GM23338 (cell line): ENCODE measurements at regions not wholly inside any gene's neighbourhood (a gene's known extent, or its start where the extent isn't known, plus 50 kb on each side); places are given as distances from the start of the nearest gene placed in this dataset.

Experiments used
- CREB1 ChIP-seq: fragments of 250-450 bp; sonication (Bioruptor Pico); IDR thresholded peaks from 2 replicates; pipeline ENCODE4 v1.5.0; 2020; ENCODE audit warnings: low read depth, mild to moderate bottlenecking, moderate library complexity
- EZH2 ChIP-seq: fragments of 200-600 bp; sonication (generic); IDR thresholded peaks from one replicate; pipeline ENCODE4 v1.8.0; 2017; ENCODE audit warnings: antibody characterized with exemption, mild to moderate bottlenecking, low read depth; ENCODE audit not compliant: unreplicated experiment
- EZH2phosphoT487 ChIP-seq: fragments of 200-600 bp; sonication (generic); IDR thresholded peaks from one replicate; pipeline ENCODE4 v1.8.1; 2018; ENCODE audit warnings: antibody characterized with exemption; ENCODE audit not compliant: unreplicated experiment
- JUNB ChIP-seq: IDR thresholded peaks from one replicate; pipeline ENCODE4 v1.6.1; 2016; ENCODE audit warnings: antibody characterized with exemption; ENCODE audit not compliant: unreplicated experiment
- NANOG ChIP-seq: IDR thresholded peaks from 2 replicates; pipeline ENCODE4 v1.6.1; 2016; ENCODE audit warnings: antibody characterized with exemption, borderline replicate concordance
- POLR2AphosphoS5 ChIP-seq: IDR thresholded peaks from 2 replicates; pipeline ENCODE4 v1.6.1; 2016; ENCODE audit warnings: antibody characterized with exemption, low read depth
- STAT1 ChIP-seq: IDR thresholded peaks from one replicate; pipeline ENCODE4 v1.6.1; 2016; ENCODE audit warnings: antibody characterized with exemption; ENCODE audit not compliant: unreplicated experiment
- ZNF114 ChIP-seq: fragments of 250-450 bp; sonication (Bioruptor Pico); IDR thresholded peaks from 2 replicates; pipeline ENCODE4 v1.5.0; 2020; ENCODE audit warnings: mild to moderate bottlenecking, moderate library complexity
- ZNF331 ChIP-seq: fragments of 250-450 bp; sonication (Bioruptor Pico); IDR thresholded peaks from 2 replicates; pipeline ENCODE4 v1.5.0; 2020; ENCODE audit warnings: low read depth, mild to moderate bottlenecking, moderate library complexity
- TF ChIP-seq, protein P1 (sequence below), 2 experiments: fragments of 200-600 bp in 1 of 2; sonication (generic) in 1 of 2; conservative IDR thresholded peaks; 2 replicates each; pipeline versions ENCODE4 v1.5.1 to v1.6.1; 2016 to 2017; ENCODE audit warnings: antibody characterized with exemption in 2 of 2, low read depth in 2 of 2, mild to moderate bottlenecking in 2 of 2, moderate library complexity in 1 of 2
- TF ChIP-seq, protein P2 (sequence below): IDR thresholded peaks from one replicate; pipeline ENCODE4 v1.6.1; 2018; ENCODE audit warnings: antibody characterized with exemption; ENCODE audit not compliant: unreplicated experiment
- TF ChIP-seq, protein P3 (sequence below): IDR thresholded peaks from 2 replicates; pipeline ENCODE4 v1.6.1; 2016; ENCODE audit warnings: antibody characterized with exemption
- TF ChIP-seq, protein P4 (sequence below): fragments of 250-450 bp; sonication (Bioruptor Pico); IDR thresholded peaks from 2 replicates; pipeline ENCODE4 v1.5.0; 2020; ENCODE audit warnings: mild to moderate bottlenecking, moderate library complexity

- no peak for TF ChIP-seq POLR2AphosphoS5
- no peak for TF ChIP-seq JUNB
- no peak for TF ChIP-seq STAT1
- TF ChIP-seq, protein P1, sequence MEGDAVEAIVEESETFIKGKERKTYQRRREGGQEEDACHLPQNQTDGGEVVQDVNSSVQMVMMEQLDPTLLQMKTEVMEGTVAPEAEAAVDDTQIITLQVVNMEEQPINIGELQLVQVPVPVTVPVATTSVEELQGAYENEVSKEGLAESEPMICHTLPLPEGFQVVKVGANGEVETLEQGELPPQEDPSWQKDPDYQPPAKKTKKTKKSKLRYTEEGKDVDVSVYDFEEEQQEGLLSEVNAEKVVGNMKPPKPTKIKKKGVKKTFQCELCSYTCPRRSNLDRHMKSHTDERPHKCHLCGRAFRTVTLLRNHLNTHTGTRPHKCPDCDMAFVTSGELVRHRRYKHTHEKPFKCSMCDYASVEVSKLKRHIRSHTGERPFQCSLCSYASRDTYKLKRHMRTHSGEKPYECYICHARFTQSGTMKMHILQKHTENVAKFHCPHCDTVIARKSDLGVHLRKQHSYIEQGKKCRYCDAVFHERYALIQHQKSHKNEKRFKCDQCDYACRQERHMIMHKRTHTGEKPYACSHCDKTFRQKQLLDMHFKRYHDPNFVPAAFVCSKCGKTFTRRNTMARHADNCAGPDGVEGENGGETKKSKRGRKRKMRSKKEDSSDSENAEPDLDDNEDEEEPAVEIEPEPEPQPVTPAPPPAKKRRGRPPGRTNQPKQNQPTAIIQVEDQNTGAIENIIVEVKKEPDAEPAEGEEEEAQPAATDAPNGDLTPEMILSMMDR (conservative IDR thresholded peaks at IDR 0.05; ENCODE audit: low read depth in 2 of 2): no peak
- TF ChIP-seq EZH2phosphoT487: no peak
- TF ChIP-seq EZH2: no peak
- no peak for TF ChIP-seq CREB1 (CRISPR knock-in tag)
- no peak for TF ChIP-seq ZNF114 (CRISPR knock-in tag)
- TF ChIP-seq, protein P2, sequence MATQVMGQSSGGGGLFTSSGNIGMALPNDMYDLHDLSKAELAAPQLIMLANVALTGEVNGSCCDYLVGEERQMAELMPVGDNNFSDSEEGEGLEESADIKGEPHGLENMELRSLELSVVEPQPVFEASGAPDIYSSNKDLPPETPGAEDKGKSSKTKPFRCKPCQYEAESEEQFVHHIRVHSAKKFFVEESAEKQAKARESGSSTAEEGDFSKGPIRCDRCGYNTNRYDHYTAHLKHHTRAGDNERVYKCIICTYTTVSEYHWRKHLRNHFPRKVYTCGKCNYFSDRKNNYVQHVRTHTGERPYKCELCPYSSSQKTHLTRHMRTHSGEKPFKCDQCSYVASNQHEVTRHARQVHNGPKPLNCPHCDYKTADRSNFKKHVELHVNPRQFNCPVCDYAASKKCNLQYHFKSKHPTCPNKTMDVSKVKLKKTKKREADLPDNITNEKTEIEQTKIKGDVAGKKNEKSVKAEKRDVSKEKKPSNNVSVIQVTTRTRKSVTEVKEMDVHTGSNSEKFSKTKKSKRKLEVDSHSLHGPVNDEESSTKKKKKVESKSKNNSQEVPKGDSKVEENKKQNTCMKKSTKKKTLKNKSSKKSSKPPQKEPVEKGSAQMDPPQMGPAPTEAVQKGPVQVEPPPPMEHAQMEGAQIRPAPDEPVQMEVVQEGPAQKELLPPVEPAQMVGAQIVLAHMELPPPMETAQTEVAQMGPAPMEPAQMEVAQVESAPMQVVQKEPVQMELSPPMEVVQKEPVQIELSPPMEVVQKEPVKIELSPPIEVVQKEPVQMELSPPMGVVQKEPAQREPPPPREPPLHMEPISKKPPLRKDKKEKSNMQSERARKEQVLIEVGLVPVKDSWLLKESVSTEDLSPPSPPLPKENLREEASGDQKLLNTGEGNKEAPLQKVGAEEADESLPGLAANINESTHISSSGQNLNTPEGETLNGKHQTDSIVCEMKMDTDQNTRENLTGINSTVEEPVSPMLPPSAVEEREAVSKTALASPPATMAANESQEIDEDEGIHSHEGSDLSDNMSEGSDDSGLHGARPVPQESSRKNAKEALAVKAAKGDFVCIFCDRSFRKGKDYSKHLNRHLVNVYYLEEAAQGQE: no peak
- TF ChIP-seq, protein P3, sequence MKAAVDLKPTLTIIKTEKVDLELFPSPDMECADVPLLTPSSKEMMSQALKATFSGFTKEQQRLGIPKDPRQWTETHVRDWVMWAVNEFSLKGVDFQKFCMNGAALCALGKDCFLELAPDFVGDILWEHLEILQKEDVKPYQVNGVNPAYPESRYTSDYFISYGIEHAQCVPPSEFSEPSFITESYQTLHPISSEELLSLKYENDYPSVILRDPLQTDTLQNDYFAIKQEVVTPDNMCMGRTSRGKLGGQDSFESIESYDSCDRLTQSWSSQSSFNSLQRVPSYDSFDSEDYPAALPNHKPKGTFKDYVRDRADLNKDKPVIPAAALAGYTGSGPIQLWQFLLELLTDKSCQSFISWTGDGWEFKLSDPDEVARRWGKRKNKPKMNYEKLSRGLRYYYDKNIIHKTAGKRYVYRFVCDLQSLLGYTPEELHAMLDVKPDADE: no peak
- no peak for TF ChIP-seq ZNF331 (CRISPR knock-in tag)
- TF ChIP-seq NANOG: no peak
- TF ChIP-seq, protein P4, sequence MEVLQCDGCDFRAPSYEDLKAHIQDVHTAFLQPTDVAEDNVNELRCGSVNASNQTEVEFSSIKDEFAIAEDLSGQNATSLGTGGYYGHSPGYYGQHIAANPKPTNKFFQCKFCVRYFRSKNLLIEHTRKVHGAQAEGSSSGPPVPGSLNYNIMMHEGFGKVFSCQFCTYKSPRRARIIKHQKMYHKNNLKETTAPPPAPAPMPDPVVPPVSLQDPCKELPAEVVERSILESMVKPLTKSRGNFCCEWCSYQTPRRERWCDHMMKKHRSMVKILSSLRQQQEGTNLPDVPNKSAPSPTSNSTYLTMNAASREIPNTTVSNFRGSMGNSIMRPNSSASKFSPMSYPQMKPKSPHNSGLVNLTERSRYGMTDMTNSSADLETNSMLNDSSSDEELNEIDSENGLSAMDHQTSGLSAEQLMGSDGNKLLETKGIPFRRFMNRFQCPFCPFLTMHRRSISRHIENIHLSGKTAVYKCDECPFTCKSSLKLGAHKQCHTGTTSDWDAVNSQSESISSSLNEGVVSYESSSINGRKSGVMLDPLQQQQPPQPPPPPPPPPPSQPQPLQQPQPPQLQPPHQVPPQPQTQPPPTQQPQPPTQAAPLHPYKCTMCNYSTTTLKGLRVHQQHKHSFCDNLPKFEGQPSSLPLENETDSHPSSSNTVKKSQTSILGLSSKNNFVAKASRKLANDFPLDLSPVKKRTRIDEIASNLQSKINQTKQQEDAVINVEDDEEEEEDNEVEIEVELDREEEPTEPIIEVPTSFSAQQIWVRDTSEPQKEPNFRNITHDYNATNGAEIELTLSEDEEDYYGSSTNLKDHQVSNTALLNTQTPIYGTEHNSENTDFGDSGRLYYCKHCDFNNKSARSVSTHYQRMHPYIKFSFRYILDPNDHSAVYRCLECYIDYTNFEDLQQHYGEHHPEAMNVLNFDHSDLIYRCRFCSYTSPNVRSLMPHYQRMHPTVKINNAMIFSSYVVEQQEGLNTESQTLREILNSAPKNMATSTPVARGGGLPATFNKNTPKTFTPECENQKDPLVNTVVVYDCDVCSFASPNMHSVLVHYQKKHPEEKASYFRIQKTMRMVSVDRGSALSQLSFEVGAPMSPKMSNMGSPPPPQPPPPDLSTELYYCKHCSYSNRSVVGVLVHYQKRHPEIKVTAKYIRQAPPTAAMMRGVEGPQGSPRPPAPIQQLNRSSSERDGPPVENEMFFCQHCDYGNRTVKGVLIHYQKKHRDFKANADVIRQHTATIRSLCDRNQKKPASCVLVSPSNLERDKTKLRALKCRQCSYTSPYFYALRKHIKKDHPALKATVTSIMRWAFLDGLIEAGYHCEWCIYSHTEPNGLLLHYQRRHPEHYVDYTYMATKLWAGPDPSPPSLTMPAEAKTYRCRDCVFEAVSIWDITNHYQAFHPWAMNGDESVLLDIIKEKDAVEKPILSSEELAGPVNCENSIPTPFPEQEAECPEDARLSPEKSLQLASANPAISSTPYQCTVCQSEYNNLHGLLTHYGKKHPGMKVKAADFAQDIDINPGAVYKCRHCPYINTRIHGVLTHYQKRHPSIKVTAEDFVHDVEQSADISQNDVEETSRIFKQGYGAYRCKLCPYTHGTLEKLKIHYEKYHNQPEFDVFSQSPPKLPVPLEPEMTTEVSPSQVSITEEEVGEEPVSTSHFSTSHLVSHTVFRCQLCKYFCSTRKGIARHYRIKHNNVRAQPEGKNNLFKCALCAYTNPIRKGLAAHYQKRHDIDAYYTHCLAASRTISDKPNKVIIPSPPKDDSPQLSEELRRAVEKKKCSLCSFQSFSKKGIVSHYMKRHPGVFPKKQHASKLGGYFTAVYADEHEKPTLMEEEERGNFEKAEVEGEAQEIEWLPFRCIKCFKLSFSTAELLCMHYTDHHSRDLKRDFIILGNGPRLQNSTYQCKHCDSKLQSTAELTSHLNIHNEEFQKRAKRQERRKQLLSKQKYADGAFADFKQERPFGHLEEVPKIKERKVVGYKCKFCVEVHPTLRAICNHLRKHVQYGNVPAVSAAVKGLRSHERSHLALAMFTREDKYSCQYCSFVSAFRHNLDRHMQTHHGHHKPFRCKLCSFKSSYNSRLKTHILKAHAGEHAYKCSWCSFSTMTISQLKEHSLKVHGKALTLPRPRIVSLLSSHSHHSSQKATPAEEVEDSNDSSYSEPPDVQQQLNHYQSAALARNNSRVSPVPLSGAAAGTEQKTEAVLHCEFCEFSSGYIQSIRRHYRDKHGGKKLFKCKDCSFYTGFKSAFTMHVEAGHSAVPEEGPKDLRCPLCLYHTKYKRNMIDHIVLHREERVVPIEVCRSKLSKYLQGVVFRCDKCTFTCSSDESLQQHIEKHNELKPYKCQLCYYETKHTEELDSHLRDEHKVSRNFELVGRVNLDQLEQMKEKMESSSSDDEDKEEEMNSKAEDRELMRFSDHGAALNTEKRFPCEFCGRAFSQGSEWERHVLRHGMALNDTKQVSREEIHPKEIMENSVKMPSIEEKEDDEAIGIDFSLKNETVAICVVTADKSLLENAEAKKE (CRISPR knock-in tag): no peak
Observed at GRCh38 chr1:215418876-215419447, 148.1 kb upstream of the KCTD3 start.
